Activated CD8-positive, alpha-beta T cell treated with anti-CD3 and anti-CD28 coated beads for 36 hours (primary cell): ENCODE measurements at regions not wholly inside any gene's neighbourhood (a gene's known extent, or its start where the extent isn't known, plus 50 kb on each side); places are given as distances from the start of the nearest gene placed in this dataset.

Experiments
- ATAC-seq: fragments of 200-7000 bp; cut with Tn5 transposase; one replicate; pipeline ENCODE4 v1.10.0; 2021; ENCODE audit warnings: mild to moderate bottlenecking, moderate library complexity
- CTCF ChIA-PET: fragments of 350-600 bp; sonication (Branson Sonifier 250); formaldehyde crosslinking; loops from one replicate; lab custom pipeline; 2021; ENCODE audit warnings: antibody characterized with exemption; lab: Charles Lee
- POLR2A ChIA-PET: fragments of 350-600 bp; sonication (Branson Sonifier 250); formaldehyde crosslinking; loops from one replicate; lab custom pipeline; 2021; ENCODE audit warnings: antibody characterized with exemption; lab: Charles Lee
- DNase-seq: peaks from one replicate; pipeline ENCODE4 v3.0.0-alpha.2; 2020
- H3K27ac Mint-ChIP-seq: one replicate; pipeline ENCODE4 v1.8.0; 2021; ENCODE audit warnings: mild to moderate bottlenecking, mixed read lengths
- H3K27me3 Mint-ChIP-seq: one replicate; pipeline ENCODE4 v1.8.0; 2021; ENCODE audit warnings: mixed read lengths
- H3K36me3 Mint-ChIP-seq: one replicate; pipeline ENCODE4 v1.8.0; 2021; ENCODE audit warnings: low read depth, mixed read lengths
- H3K4me1 Mint-ChIP-seq: one replicate; pipeline ENCODE4 v1.8.0; 2021; ENCODE audit warnings: low read depth, mixed read lengths
- H3K4me3 Mint-ChIP-seq: one replicate; pipeline ENCODE4 v1.8.0; 2021; ENCODE audit warnings: mild to moderate bottlenecking, moderate library complexity, mixed read lengths
- H3K9me3 Mint-ChIP-seq: one replicate; pipeline ENCODE4 v1.8.0; 2021; ENCODE audit warnings: mixed read lengths
- intact Hi-C: fragments of 100-400 bp; cut with micrococcal nuclease; formaldehyde crosslinking; loops from one replicate; pipeline ENCODE4 v1.10.0; 2022
- TF ChIP-seq, protein P1 (sequence below): fragments of 200-600 bp; IDR thresholded peaks from one replicate; pipeline ENCODE4 v1.8.0; 2022; ENCODE audit warnings: antibody characterized with exemption, mild to moderate bottlenecking

DNA sequence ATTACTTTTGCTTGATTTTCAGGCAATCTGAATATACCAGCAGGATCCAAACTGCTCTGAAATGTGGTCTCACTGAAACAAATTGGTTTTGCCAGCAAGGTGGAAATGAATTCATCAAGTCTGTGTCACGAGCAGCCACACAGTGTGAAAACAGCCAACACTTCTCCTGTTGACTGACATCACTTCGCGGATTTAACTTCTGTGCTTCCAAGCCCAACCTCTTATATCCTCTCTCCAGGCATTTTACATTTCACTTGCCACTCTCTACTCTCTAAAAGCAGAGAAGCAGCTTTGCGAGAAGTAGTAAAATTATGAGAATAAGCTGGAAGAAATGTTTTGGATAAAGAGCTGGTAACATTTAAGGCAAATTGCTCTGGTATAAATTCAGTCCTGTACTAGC, 106.1 kb upstream of the FRG1 start:
- CTCF ChIA-PET, result no interaction called here
- no peaks in the 10 kb centered on the region for H3K4me1 Mint-ChIP-seq

DNA sequence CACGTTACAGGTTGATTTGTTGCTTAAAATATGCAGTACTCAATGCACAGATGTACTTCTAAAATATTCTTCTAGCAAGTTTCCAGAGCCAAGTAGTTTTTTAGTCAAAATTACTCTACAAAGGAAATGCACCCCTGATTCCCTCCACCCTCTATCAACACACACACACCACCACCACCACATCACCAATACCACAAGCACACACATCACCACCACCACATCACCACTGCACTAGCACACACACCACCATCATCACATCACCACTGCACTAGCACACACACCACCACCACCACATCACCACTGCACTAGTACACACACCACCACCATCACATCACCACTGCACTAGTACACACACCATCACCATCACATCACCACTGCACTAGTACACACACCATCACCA, 105.2 kb upstream of the FRG1 start:
- POLR2A ChIA-PET, result no interaction called here
- Mint-ChIP-seq H3K9me3 (no peaks in the 10 kb centered on the region), H3K36me3 (no peaks in the 10 kb centered on the region), H3K4me1 (no peaks in the 10 kb centered on the region), H3K4me3 (no peak overlapping the region), H3K27ac (no peak overlapping the region), H3K27me3 (no peaks in the 10 kb centered on the region)
- TF ChIP-seq, protein P1, sequence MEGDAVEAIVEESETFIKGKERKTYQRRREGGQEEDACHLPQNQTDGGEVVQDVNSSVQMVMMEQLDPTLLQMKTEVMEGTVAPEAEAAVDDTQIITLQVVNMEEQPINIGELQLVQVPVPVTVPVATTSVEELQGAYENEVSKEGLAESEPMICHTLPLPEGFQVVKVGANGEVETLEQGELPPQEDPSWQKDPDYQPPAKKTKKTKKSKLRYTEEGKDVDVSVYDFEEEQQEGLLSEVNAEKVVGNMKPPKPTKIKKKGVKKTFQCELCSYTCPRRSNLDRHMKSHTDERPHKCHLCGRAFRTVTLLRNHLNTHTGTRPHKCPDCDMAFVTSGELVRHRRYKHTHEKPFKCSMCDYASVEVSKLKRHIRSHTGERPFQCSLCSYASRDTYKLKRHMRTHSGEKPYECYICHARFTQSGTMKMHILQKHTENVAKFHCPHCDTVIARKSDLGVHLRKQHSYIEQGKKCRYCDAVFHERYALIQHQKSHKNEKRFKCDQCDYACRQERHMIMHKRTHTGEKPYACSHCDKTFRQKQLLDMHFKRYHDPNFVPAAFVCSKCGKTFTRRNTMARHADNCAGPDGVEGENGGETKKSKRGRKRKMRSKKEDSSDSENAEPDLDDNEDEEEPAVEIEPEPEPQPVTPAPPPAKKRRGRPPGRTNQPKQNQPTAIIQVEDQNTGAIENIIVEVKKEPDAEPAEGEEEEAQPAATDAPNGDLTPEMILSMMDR, result no peak
- intact Hi-C loops, result no loop called here
- DNase-seq, result no peak
- CTCF ChIA-PET, result no interaction called here
- no peak for ATAC-seq

More for the DNA sequence above, 106.1 kb upstream of the FRG1 start:
- POLR2A ChIA-PET, result no interaction called here
- no peaks in the 10 kb centered on the region for H3K36me3 Mint-ChIP-seq
- no peak overlapping the region for H3K27ac Mint-ChIP-seq
- ATAC-seq, result no peak
- no peak overlapping the region for H3K4me3 Mint-ChIP-seq
- no peak for DNase-seq
- TF ChIP-seq, protein P1, result no peak
- H3K27me3 Mint-ChIP-seq, result no peaks in the 10 kb centered on the region
- H3K9me3 Mint-ChIP-seq, result no peaks in the 10 kb centered on the region
- intact Hi-C loops, result no loop called here

DNA sequence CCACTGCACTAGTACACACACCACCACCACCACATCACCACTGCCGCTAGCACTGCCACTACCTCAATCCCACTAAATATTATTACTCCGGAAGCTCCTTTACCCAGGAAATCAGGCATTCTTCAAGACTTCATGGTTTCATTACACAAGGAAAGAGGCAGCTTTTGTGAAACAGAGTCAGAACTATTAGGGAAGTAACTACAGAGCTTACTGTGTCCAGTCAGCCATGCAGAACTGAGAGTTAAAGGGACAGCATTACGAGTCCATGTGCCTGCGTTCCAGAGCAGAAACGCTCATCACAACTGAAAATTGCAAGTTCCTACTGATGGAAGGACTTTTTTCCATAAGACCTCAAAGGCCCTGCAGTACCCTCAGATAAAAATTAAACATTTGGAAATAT, 103.2 kb upstream of the FRG1 start:
- Mint-ChIP-seq H3K9me3 (no peaks in the 10 kb centered on the region), H3K4me3 (no peak overlapping the region), H3K27ac (no peak overlapping the region), H3K36me3 (no peaks in the 10 kb centered on the region), H3K4me1 (no peaks in the 10 kb centered on the region), H3K27me3 (no peaks in the 10 kb centered on the region)
- CTCF ChIA-PET, result interaction anchor here (0.9 kb wide), 1 partner anchor 141 kb away, joined by 3 read pairs; no protein-coding TSS in a partner anchor
- intact Hi-C loops, result no loop called here
- TF ChIP-seq, protein P1, result no peak
- no peak for DNase-seq
- POLR2A ChIA-PET, result no interaction called here
- ATAC-seq, result no peak

DNA sequence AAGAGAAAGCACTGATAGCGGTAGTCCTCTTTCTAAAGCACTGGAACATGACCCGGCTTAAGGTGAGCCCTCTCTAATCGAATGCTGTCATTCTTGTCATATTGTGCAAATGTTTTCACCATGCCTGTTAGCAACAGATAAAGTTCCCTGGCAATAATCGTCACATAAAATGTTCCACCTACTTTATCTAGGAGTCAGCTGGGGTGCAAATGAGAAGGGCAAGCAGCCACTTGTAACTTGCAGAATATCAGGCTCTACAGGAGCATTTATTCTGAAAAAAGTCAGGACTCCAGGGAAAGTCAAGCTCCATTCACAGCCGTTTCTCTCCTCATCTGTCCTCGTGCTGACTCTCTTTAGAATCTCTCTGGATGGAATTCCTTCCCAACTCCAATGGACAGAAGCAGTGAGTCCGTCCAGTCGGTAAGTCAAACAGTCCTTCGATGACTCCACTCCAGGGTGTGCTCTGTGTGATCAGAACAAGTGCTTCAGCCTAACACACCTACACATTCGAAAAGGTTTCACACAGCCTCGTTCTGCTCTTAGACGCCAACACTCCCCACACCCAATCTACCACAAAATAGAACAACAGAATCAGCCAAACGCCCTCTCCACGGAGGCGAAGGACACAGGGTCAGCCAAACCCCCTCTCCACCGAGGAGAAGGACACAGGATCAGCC, 101.7 kb upstream of the FRG1 start:
- no peaks in the 10 kb centered on the region for H3K9me3 Mint-ChIP-seq
- no peak overlapping the region for H3K4me3 Mint-ChIP-seq
- ATAC-seq (no peak), DNase-seq (no peak)
- no peaks in the 10 kb centered on the region for H3K27me3 Mint-ChIP-seq
- TF ChIP-seq, protein P1, result no peak
- intact Hi-C loops, result no loop called here
- POLR2A ChIA-PET, result no interaction called here
- no peak overlapping the region for H3K27ac Mint-ChIP-seq
- no peaks in the 10 kb centered on the region for H3K36me3 Mint-ChIP-seq
- no peaks in the 10 kb centered on the region for H3K4me1 Mint-ChIP-seq
- CTCF ChIA-PET, result no interaction called here

DNA sequence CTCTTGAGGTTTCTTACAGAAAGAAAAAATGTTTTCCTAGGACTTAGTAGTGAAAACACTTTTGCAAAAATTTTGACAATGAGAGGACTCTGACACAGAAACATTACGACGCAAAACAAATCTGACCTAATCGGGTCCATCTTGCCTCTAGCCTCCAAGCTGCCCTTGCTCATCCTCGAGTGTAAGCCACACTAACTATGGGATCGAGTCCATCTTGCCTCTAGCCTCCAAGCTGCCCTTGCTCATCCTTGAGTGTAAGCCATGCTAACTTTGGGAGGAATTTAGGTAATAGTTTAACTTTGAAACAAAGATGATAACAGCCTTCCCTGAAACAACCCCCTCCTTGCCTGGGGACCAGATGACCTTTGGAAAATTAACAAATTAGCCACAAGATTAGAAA, 100.3 kb upstream of the FRG1 start:
- Mint-ChIP-seq H3K4me1 (no peaks in the 10 kb centered on the region), H3K36me3 (no peaks in the 10 kb centered on the region), H3K4me3 (no peak overlapping the region), H3K27ac (no peak overlapping the region), H3K27me3 (no peaks in the 10 kb centered on the region), H3K9me3 (no peaks in the 10 kb centered on the region)
- DNase-seq (no peak), ATAC-seq (no peak)
- TF ChIP-seq, protein P1, result no peak
- CTCF ChIA-PET, result no interaction called here
- POLR2A ChIA-PET, result no interaction called here
- intact Hi-C loops, result no loop called here
